GM20000 (cell line): ENCODE measurements at regions not wholly inside any gene's neighbourhood (a gene's known extent, or its start where the extent isn't known, plus 50 kb on each side); places are given as distances from the start of the nearest gene placed in this dataset.

Experiments used
- DNase-seq: peaks from one replicate; pipeline ENCODE4 v3.0.0; 2012; ENCODE audit warnings: low spot score
- CTCF ChIP-seq: IDR thresholded peaks from 2 replicates; pipeline ENCODE4 v1.5.1; 2012; ENCODE audit warnings: mild to moderate bottlenecking, control low read depth; ENCODE audit errors: extremely low read depth, missing control alignments

- no peak for TF ChIP-seq CTCF
- DNase-seq: no peak
Observed at GRCh38 chr4:62806816-62807215, 1602.4 kb downstream of the TECRL start.

- no peak for TF ChIP-seq CTCF
- no peak for DNase-seq
Observed at GRCh38 chr4:62804075-62804474, 1603.9 kb downstream of the ADGRL3 start.

- DNase-seq: no peak
- TF ChIP-seq CTCF: no peak
Observed at GRCh38 chr4:62797221-62797620, 1597.1 kb downstream of the ADGRL3 start.

- no peak for TF ChIP-seq CTCF
Observed at GRCh38 chr4:62791386-62791785, 1591.3 kb downstream of the ADGRL3 start.

GRCh38 chr4:62771983-62772557 is 1571.9 kb downstream of the ADGRL3 start:
- no peak for DNase-seq
- no peak for TF ChIP-seq CTCF

More at GRCh38 chr4:62791386-62791785, 1591.3 kb downstream of the ADGRL3 start:
- no peak for DNase-seq

GRCh38 chr4:62740296-62740695 is 1540.2 kb downstream of the ADGRL3 start:
- TF ChIP-seq CTCF: no peak
- no peak for DNase-seq

- TF ChIP-seq CTCF: no peak
- DNase-seq: no peak
Observed at GRCh38 chr4:62717154-62717553, 1517.0 kb downstream of the ADGRL3 start.

GRCh38 chr4:62711575-62711974 is 1511.4 kb downstream of the ADGRL3 start:
- no peak for TF ChIP-seq CTCF
- DNase-seq: no peak
